IPS-NIHi11 (cell line): ENCODE measurements at regions not wholly inside any gene's neighbourhood (a gene's known extent, or its start where the extent isn't known, plus 50 kb on each side); places are given as distances from the start of the nearest gene placed in this dataset.
"Not testable (repeated sequence)": the region's sequence is repeated elsewhere in the genome, so short reads cannot be mapped to it uniquely, and the experiment has no call there.

Experiments
- DNase-seq: peaks from one replicate; pipeline ENCODE4 v3.0.0; 2012; ENCODE audit warnings: mixed read lengths, low spot score

DNA sequence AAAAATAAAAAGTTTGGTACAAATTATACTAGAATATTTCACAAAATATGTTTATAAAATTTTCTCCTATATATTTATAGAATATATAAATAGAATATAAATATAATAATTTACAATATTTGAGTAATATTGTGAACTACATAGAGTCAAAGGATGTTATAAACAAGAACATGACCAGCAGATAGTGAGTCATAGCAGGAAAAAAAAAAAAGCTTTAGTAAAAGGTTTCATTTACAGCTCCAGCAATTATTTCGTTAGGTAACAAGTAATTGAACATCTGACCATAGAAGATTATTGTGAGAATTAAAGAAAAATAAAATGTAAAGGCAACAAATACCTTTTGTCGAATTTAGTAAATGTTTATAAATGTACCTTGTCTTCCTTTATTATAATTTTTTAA is 864.1 kb downstream of the PCDH17 start:
- no peak for DNase-seq

DNA sequence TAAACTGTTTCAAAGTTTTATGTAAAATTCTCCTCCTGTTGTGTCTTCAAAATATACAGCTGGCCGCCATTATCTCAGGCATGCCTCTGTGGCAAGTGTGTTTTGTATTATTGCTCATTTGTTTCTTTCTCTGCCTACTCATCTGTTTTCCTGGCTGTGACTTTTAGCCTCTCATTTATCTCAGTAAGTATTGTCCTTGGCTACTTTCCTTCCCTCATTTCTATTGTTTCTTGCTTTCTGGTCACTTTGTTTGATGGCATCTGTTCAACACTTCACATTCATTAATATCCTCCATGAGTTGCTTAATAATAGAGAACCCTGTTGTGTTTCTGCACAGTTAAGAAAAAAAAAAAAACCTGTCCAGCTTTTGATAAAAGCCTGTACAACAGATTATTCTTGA is 869.4 kb downstream of the PCDH17 start:
- no peak for DNase-seq

DNA sequence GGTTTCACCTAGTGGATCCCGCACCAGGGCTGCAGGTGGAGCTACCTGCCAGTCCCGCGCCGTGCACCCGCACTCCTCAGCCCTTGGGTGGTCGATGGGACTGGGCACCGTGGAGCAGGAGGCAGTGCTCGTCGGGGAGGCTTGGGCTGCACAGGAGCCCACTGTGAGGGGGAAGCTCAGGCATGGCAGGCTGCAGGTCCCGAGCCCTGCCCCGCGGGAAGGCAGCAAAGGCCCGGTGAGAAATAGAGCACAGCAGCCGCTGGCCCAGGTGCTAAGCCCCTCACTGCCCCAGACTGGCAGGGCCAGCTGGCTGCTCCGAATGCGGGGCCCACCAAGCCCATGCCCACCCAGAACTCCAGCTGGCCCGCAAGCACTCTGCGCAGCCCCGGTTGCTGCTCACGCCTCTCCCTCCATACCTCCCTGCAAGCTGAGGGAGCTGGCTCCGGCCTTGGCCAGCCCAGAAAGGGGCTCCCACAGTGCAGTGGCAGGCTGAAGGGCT is 872.7 kb downstream of the PCDH17 start:
- not testable (repeated sequence) for DNase-seq

DNA sequence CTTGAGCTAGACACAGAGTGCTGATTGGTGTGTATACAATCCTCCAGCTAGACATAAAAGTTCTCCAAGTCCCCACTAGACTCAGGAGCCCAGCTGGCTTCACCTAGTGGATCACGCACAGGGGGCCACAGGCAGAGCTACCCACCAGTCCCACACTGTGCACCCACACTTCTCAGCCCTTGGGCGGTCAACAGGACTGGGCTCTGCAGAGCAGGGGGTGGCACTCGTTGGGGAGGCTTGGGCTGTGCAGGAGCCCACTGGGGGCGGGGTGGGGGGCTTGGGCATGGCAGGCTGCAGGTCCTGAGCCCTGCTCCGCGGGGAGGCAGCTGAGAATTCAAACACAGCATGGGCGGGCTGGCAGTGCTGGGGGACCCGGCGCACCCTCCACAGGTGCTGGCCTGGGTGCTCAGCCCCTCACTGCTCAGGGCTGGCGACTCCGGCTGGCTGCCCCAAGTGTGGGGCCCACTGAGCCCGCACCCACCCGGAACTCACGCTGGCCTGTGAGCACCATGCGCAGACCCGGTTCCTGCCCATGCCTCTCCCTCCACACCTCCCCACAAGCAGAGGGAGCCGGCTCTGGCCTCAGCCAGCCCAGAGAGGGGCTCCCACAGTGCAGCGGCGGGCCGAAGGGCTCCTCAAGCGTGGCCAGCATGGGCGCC is 873.8 kb downstream of the PCDH17 start:
- not testable (repeated sequence) for DNase-seq

DNA sequence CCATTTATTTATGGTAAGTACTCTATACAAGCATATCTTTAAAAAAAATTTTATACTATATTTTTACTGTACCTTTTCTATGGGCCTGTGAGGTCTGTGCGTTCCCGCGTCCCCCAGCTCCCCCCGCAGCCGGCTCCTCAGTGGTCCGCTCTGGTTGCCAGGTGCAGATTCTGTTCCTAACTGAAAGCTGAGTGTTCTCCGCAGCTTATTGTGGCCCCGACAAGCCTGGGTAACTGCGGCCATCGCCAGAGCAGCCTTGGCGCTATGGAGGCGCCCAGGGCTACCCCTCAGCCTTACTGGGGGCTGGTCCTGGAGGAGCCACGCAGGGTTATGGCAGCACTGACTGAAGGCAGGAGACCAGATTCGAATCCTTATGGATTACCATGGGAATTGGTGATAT is 896.8 kb downstream of the PCDH17 start:
- no peak for DNase-seq

DNA sequence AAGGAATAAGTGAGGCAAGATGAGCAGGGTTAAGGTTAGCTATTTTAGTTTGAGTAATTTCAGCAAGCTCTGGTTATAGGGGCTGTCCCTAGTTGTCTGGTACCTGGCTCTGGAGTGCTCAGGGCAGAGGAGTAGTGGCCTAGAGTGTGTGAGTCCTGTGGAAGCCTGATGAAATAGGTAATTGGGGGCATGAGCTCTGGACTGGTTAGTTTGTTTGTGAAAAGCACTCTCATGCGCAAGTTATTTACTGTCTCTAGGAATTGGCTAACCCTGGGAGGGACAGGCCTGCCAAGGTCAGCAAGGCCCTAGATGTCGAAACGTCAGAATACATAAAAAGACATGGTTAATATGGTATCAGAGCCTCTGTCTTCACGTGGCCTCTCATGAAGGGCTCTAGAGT is 900.1 kb downstream of the PCDH17 start:
- no peak for DNase-seq

DNA sequence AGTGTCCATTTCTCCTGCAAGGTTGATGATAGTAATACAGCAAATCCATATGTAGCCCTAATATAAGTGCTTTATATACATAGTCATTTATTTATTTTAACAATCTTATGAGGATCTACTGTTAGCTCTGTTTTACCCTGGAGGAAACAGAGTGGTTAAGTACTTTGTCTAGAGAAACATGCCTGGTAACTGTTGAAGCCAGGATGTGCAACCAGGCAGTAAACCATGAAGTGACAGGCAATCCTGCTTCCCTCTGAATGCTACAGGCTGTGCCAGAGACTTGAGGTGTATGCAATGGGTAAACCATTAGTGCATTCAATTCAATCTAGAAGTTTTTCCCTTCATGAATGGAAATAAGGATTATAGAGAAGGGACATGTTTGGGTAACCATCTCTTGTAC is 911.0 kb downstream of the PCDH17 start:
- no peak for DNase-seq

DNA sequence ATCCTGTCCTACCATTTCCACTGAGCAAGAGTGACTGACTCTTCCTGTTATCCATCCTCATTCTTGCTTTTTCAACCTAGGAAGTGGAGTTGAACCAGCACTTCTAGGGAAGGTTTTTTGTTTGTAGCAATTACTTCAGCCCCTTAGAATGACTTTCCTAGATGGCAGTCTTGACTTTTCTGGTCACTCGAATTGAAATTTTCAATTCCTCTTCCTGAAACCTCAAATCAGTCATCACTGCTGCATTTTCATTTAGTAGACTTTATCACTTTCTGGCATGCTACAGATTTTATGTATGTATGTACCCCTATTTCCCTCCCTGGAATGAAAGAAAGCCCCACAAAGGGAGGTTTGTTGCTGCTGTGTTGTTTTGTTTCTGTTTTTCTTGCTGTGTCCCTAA is 915.9 kb downstream of the PCDH17 start:
- no peak for DNase-seq

DNA sequence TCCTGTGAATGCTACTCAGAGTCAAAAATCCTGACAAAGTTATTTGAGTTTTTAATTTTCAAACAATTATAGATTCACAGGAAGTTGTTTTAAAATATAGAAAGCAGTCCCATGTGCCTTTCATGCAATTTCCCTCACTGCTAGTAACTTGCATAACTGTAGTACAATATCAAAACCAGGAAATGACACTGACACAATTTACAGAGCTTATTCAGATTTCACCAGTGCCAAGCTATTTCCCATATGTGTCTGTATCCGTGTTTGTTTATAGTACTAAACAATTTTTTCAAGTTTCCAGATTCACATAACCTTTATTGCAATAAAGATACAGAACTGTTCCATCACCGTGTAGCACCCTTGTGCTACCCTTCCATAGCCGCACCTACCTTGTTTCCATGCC is 934.6 kb downstream of the PCDH17 start:
- no peak for DNase-seq

DNA sequence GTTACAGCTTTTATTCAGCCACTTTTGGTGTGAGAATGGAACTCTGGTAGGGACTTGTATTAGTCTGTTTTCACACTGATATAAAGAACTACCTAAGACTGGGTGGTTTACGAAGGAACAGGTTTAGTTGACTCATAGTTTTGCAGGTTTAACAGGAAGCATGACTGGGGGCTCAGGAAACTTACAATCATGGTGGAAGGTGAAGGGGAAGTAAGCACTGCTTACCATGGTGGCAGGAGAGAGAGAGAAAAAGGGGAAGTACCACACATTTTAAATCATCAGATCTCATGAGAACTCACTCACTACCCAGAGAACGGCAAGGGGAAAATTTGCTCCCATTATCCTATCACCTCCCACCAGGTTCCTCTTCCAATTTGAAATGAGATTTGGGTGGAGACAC is 942.2 kb downstream of the PCDH17 start:
- DNase-seq = no peak

DNA sequence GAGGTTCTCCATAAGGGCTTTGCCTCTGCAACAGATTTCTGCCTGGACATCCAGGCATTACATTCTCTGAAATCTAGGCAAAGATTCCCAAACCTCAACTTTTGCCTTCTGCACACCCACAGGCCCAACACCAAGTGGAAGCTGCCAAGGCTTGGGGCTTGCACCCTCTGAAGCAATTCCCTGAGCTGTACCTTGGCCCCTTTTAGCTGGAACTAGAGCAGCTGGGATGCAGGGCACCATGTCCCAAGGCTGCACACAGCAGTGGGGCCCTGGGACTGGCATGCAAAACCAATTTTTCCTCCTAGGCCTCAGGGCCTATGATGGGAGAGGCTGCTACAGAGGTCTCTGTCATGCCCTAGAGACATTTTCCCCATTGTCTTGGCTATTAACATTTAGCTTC is 943.2 kb downstream of the PCDH17 start:
- DNase-seq = no peak

DNA sequence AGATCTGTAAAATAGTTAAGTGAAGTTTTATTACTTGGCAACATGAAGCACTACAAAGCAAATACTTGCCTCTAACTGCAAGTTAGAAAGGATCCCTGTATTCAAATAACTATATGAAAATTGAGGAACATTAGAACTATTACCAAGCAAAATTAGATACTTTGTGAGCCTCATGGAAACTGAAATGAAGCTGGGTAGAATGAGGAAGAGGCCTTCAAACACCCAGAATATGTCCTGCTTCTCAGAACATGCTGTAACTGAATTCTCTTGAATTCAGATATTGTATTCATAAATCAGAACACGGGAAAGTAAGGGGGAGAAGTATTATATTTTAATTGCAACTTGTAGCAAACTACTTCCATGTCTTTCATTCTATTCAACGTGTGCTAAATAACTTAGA is 947.9 kb downstream of the PCDH17 start:
- DNase-seq = no peak

DNA sequence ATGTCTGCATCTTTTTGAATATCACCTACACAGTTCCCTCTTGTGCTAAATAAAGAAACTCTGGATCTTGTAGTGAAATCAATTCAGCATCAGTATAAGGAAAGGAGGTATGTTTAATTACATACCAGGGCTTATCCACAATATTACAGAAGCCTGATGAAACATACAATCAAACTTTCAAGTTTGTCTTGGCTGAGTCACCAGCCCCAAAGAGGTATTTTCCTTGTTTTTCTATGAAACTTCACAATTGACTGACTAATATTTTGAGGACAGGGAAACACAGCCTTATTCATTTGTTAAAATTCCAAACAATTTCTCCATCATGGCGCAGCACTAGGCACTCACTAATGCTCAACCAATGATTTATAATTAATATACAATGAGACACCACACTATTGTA is 952.4 kb downstream of the PCDH17 start:
- no peak for DNase-seq

DNA sequence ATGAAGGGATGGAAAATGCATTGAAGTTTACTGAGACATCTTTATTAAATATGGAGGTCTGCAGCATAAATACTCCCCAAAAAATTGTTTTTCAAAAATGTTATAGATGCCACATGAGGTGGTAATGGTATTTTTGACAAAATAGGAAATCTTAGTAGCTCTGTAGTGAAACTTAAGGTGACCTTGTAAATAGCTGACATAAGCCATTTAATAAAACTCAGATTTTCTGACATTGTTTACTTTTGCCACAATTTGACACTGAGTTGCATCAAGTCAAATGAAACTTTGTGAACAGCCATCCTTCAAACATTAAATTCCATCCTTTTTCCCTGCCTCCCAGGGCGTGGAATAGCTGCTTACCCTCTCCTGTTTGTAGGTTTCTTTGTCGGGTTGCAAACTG is 953.1 kb downstream of the PCDH17 start:
- no peak for DNase-seq

DNA sequence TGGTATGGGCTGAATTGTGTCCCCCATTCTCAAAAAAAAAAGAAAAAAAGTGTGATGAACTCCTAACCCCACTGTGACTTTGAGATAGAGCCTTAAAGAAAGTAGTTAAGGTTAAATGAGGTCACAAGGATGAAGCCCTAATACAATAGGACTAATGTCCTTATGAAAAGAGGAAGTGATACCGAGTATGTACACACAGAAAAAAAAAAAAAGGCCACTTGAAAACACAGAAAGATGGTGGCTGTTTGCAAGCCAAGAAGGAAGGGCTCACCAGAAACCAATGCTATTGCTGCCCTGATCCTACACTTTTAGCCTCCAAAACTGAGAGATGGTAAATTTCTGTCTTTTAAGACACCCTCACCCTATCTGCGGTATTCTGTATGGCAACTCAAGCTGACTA is 955.6 kb downstream of the PCDH17 start:
- no peak for DNase-seq

DNA sequence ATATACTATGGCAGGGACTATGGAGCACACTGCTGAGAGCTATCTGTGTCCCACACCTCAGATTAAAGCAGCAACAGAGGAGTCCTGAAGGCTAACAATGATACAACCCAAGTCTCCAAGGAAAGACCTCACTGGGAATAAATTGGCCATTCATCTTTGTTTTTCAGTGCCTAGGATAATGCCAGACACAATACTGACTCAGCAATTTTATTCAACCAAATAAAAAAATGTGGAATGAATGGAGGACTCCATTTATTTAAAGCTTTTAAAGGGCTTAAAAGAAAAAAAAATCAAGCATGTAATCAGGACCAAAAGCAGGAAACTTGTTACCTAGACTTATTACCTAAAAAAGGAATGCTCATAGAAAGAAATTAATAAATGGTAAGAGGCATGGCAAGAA is 960.5 kb downstream of the PCDH17 start:
- DNase-seq = no peak

DNA sequence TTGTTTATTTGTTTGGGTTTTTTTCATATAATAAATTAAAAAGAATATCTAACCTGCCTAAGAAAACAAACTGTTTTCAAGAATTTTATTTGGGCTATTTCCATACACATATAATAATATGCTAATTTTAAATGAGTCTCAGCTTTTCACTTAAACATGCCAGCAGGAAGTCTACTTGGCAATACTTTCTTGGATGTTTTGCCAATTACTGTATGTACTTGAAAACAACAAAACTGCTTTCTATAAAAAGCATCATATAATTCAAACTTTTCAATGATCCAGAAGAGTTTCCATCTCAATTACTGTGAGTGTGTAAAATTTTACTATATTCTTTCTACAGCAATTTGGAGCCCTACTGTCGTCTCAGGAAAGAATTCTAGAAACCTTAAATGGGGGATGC is 961.2 kb downstream of the PCDH17 start:
- DNase-seq = no peak

DNA sequence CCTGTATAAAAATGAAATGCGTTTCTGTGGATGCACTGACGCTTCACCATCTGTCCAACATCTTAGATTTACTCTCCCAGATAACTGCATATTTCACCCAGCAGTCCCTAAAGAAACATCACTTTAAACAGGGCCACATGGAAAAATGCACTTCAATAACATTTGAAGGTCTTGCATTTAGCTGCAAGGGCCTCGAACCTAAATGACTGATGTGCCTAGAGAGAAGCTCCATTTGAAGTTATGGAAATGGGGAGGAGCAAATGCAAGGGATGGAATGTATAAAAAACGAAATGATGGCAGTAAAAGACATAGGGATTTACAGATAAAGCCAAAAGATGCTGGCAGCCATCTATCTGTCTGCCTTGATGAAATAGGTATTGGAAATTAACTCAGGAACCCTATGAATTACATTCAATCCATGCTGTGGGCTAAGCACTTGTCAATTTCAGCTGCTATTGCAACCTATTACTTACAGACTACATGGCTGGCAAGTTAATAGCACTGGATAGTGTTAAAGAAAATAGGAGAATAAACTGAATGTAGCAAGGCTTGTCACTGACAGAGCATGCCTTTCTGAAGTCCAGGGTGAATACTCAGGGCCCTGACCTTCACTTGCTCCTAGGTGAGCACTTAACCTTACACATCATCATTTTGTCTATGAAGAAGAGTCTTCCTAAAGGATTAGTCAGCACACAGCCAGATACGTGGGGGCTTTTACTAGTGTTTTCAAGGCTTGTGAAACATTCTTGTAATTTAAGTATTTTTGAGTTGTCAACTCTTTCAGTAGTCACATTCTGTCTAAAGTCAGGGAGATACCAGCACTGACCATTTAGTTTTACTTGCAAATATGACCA is 963.4 kb downstream of the PCDH17 start:
- DNase-seq = no peak

DNA sequence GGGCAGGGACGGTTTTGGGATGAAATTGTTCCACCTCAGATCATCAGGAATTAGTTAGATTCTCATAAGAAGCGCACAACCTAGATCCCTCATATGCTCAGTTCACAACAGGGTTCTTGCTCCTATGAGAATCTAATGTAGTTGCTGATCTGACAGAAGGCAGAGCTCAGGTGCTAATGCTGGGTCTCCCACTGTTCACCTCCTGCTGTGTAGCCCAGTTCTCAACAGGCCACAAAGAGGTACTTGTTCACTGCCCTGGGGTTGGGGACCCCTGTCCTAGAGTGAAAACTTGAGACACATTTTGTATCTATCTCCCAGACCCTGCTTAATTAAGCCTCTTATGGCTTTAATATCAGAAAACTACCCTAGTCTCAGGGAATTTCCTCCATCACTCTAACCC is 966.0 kb downstream of the PCDH17 start:
- no peak for DNase-seq

DNA sequence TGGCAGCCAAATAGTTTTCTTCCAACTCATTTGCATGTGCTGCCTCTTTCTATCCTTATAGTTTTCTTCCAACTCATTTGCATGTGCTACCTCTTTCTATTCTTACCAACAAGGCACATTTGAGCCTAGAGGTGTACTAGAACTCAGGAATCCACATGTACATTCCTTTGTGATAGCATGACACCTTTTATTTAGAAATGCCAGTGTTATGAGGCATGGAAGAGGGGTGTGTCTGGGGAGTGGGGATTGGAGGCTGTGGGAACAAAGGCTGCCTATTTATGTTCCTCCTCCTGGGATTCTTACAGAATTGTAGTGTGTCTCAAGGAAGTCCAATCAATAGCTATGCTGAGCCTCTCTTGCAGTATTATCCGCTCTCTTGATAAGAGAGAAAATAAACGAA is 966.7 kb downstream of the PCDH17 start:
- no peak for DNase-seq

DNA sequence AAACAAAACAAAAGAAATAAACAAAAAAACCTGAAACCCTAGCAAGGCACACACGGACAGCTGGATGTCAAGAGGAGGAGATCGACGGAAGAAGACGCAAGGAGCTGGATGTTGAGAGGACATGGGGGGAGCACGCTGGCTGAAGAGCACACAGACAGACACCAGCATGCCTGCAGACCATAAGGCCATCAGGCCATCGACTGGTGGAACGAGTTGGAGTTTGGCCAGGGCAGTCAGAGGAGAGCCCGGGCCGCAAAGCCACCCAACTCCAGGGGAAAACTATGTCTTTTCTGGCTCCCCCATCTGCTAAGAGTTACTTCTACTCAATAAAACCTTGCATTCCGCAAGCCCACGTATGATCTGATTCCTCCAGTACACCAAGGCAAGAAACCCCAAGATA is 979.6 kb downstream of the PCDH17 start:
- DNase-seq = no peak

DNA sequence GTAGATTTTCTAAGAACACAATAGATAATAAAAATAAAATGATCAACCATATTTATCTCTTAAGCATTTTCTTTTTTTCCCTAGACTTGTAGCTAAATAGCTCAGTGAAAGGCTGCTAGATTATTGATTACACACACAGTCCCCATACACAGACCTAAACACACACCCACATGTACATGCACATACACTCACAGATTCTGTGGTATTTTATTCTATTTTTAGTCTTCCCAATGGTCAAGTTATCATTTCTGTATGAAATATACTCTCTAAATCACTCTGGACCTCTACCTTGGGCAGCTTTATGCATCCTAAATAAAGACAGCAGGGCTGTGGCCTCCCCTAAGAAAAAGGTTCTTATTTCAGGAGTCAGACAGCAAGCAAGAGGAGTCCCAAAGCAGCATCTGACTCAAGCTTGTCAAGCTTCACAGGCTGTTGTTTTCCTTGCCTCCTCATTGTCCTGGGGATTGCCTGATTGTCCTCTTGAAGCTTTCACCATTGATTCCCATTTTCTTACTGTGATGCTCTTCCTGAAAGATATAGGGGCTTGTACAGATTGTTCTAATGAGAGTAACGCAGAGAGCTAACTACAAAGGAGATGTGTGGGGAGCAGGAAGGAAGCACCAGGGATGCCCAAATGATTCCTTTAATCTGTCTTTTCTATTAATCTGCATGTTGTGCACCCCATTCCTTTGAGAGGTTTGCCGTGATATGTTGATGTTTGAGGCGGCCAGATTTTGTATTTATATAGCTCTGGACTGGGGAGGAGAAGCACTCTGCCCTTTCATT is 986.5 kb downstream of the PCDH17 start:
- DNase-seq = no peak
